ENCODE measurements at regions not wholly inside any gene's neighbourhood (a gene's known extent, or its start where the extent isn't known, plus 50 kb on each side); places are given as distances from the start of the nearest gene placed in this dataset.

GRCh38 chr9:14962193-14962882, 52.1 kb upstream of the FREM1 start:
- TF ChIP-seq CTCF (IDR thresholded peaks at IDR 0.05), result no peak
- intact Hi-C loops (cut with DNase I), result no loop called here
- DNase-seq, result no peak
- ATAC-seq, result peak in 6 of 8 donors; percentile 35 to 72 (median 64)
- H3K27me3 ChIP-seq, result no peaks in the 10 kb centered on the region
- H3K36me3 ChIP-seq, result no peaks in the 10 kb centered on the region
- peak overlapping the region in 5 of 10 donors; percentile 19 to 50 (median 40) for H3K27ac ChIP-seq
- peaks cover 0 to 19% (median 7%) of the 10 kb centered on the region in 9 donors for H3K4me1 ChIP-seq
- no peak overlapping the region for H3K4me3 ChIP-seq
- 57 to 71% methylated on average over 4 of the region's 4 CpGs for WGBS, 2 donors
- H3K9me3 ChIP-seq, result no peaks in the 10 kb centered on the region

- Histone ChIP-seq H3K4me1 (peaks cover 0 to 19% (median 7%) of the 10 kb centered on the region in 9 donors), H3K27ac (peak overlapping the region in 6 of 10 donors; percentile 6 to 49 (median 25)), H3K9me3 (no peaks in the 10 kb centered on the region), H3K4me3 (no peak overlapping the region), H3K36me3 (no peaks in the 10 kb centered on the region), H3K27me3 (no peaks in the 10 kb centered on the region)
- 90 to 91% methylated on average over 6 of the region's 6 CpGs for WGBS, 2 donors
- intact Hi-C loops (cut with DNase I), result no loop called here
- TF ChIP-seq CTCF (IDR thresholded peaks at IDR 0.05), result no peak
- no peak for DNase-seq
- ATAC-seq, result no peak
Measured at GRCh38 chr9:14961372-14962068, 51.3 kb upstream of the FREM1 start.

- H3K4me1 ChIP-seq, result peaks cover 0 to 22% (median 11%) of the 10 kb centered on the region in 9 donors
- intact Hi-C loops (cut with DNase I), result no loop called here
- no peaks in the 10 kb centered on the region for H3K27me3 ChIP-seq
- DNase-seq (no peak), ATAC-seq (no peak)
- H3K27ac ChIP-seq, result no peak overlapping the region
- WGBS, 2 donors, result 76 to 78% methylated on average over 4 of the region's 4 CpGs
- H3K4me3 ChIP-seq, result no peak overlapping the region
- no peaks in the 10 kb centered on the region for H3K36me3 ChIP-seq
- no peak for TF ChIP-seq CTCF (IDR thresholded peaks at IDR 0.05)
- H3K9me3 ChIP-seq, result no peaks in the 10 kb centered on the region
Measured at GRCh38 chr9:14960881-14961280, 50.7 kb upstream of the FREM1 start.

Data from heart right ventricle (tissue), 16 donors.